ENCODE measurements at regions not wholly inside any gene's neighbourhood (a gene's known extent, or its start where the extent isn't known, plus 50 kb on each side); places are given as distances from the start of the nearest gene placed in this dataset.

GRCh38 chr10:55485827-55486226 lies 684.8 kb upstream of the PCDH15 start:
- DNase-seq = no peak

GRCh38 chr10:55476129-55476528 lies 675.1 kb upstream of the PCDH15 start:
- no peak for DNase-seq

GRCh38 chr10:55474258-55474657 lies 673.2 kb upstream of the PCDH15 start:
- no peak for DNase-seq

- no peak for DNase-seq
These were observed 669.8 kb upstream of the PCDH15 start for GRCh38 chr10:55470840-55471239.

GRCh38 chr10:55466806-55467504 lies 665.9 kb upstream of the PCDH15 start:
- no peak for DNase-seq

- no peak for DNase-seq
These were observed 663.1 kb upstream of the PCDH15 start for GRCh38 chr10:55464083-55464482.

- DNase-seq = no peak
These were observed 659.0 kb upstream of the PCDH15 start for GRCh38 chr10:55460008-55460407.

- no peak for DNase-seq
These were observed 649.0 kb upstream of the PCDH15 start for GRCh38 chr10:55449981-55450380.

GRCh38 chr10:55446441-55447002 lies 645.5 kb upstream of the PCDH15 start:
- no peak for DNase-seq

- no peak for DNase-seq
These were observed 640.7 kb upstream of the PCDH15 start for GRCh38 chr10:55441777-55442176.

- DNase-seq = no peak
These were observed 625.1 kb upstream of the PCDH15 start for GRCh38 chr10:55426138-55426537.

GRCh38 chr10:55410415-55410885 lies 609.4 kb upstream of the PCDH15 start:
- DNase-seq = no peak

GRCh38 chr10:55404094-55404493 lies 603.1 kb upstream of the PCDH15 start:
- DNase-seq = no peak

GRCh38 chr10:55400075-55400849 lies 599.2 kb upstream of the PCDH15 start:
- DNase-seq = no peak

GRCh38 chr10:55398497-55398882 lies 597.5 kb upstream of the PCDH15 start:
- DNase-seq = no peak

- no peak for DNase-seq
These were observed 596.9 kb upstream of the PCDH15 start for GRCh38 chr10:55397777-55398496.

- no peak for DNase-seq
These were observed 577.2 kb upstream of the PCDH15 start for GRCh38 chr10:55378196-55378595.

- DNase-seq = no peak
These were observed 573.9 kb upstream of the PCDH15 start for GRCh38 chr10:55374917-55375316.

- DNase-seq = no peak
These were observed 573.0 kb upstream of the PCDH15 start for GRCh38 chr10:55374060-55374459.

GRCh38 chr10:55369670-55370420 lies 568.8 kb upstream of the PCDH15 start:
- no peak for DNase-seq

GRCh38 chr10:55368467-55368866 lies 567.4 kb upstream of the PCDH15 start:
- no peak for DNase-seq

- no peak for DNase-seq
These were observed 566.5 kb upstream of the PCDH15 start for GRCh38 chr10:55367555-55367954.

- no peak for DNase-seq
These were observed 557.5 kb upstream of the PCDH15 start for GRCh38 chr10:55358539-55358938.

All from NCI-H526 treated with DMSO at 0.1 percent for 48 hours (cell line).